Astrocyte of the spinal cord (primary cell): ENCODE measurements at regions not wholly inside any gene's neighbourhood (a gene's known extent, or its start where the extent isn't known, plus 50 kb on each side); places are given as distances from the start of the nearest gene placed in this dataset.
A peak's percentile ranks its signal among the peaks of the same experiment; 100 is the strongest.

Experiments
- DNase-seq: peaks from one replicate; pipeline ENCODE4 v3.0.0; 2011; ENCODE audit warnings: low read depth, low spot score
- H3K4me3 ChIP-seq: 2 replicates; pipeline ENCODE4 v1.5.1; 2011; ENCODE audit warnings: low read depth, mild to moderate bottlenecking, low read length, moderate library complexity
- CTCF ChIP-seq: IDR thresholded peaks from 2 replicates; pipeline ENCODE4 v1.5.1; 2012; ENCODE audit warnings: low read depth, mild to moderate bottlenecking, low read length, inconsistent platforms
- in situ Hi-C: cut with HindIII; loops from 2 replicates; pipeline ENCODE4 v1.10.0; 2017; ENCODE audit warnings: low sequenced_read_pairs

- TF ChIP-seq CTCF = no peak
- peak; percentile 92 for DNase-seq
- peak overlapping the region; percentile 96 for H3K4me3 ChIP-seq
- in situ Hi-C loops = no loop called here
Observed at GRCh38 chr9:110050925-110051355, 157.0 kb downstream of the C9orf152 start.

GRCh38 chr9:110056062-110056461, 151.9 kb downstream of the C9orf152 start:
- no peak for DNase-seq
- H3K4me3 ChIP-seq = no peak overlapping the region
- in situ Hi-C loops = no loop called here
- TF ChIP-seq CTCF = no peak

GRCh38 chr9:110058304-110058953, 149.5 kb downstream of the C9orf152 start:
- DNase-seq = peak; percentile 52
- peak; percentile 59 for TF ChIP-seq CTCF
- no peak overlapping the region for H3K4me3 ChIP-seq
- in situ Hi-C loops = no loop called here

GRCh38 chr9:110059461-110059860, 148.5 kb downstream of the C9orf152 start:
- TF ChIP-seq CTCF = no peak
- in situ Hi-C loops = no loop called here
- H3K4me3 ChIP-seq = no peak overlapping the region
- no peak for DNase-seq

GRCh38 chr9:110064803-110065202, 143.2 kb downstream of the C9orf152 start:
- in situ Hi-C loops = no loop called here
- DNase-seq = no peak
- no peak overlapping the region for H3K4me3 ChIP-seq
- TF ChIP-seq CTCF = no peak

GRCh38 chr9:110065532-110065931, 142.4 kb downstream of the C9orf152 start:
- no peak overlapping the region for H3K4me3 ChIP-seq
- in situ Hi-C loops = no loop called here
- no peak for TF ChIP-seq CTCF
- DNase-seq = no peak
